ENCODE measurements at regions not wholly inside any gene's neighbourhood (a gene's known extent, or its start where the extent isn't known, plus 50 kb on each side); places are given as distances from the start of the nearest gene placed in this dataset.

DNA sequence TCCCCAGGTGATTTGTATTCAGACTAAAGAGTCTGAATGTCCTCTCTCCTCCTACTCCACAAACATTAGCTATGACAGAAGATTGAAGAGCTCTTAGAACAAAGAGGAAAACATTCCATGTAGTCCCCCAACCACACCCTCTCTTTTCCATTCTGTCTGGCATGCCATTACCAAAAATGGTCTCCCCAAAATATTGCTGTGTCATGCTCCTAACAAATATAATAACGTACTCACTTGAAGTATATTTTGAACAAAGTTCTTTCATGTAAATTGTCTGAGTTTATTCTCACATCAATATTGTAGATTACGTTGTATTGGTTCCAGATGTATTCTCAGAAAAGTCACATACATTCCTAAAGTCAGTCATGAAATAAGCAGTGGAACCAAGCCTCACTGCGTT is 467.3 kb upstream of the IRAK1BP1 start:
- FAIRE-seq (no peak), DNase-seq (ENCODE audit: insufficient read length, low spot score) (no peak)
- TF ChIP-seq, protein P1, sequence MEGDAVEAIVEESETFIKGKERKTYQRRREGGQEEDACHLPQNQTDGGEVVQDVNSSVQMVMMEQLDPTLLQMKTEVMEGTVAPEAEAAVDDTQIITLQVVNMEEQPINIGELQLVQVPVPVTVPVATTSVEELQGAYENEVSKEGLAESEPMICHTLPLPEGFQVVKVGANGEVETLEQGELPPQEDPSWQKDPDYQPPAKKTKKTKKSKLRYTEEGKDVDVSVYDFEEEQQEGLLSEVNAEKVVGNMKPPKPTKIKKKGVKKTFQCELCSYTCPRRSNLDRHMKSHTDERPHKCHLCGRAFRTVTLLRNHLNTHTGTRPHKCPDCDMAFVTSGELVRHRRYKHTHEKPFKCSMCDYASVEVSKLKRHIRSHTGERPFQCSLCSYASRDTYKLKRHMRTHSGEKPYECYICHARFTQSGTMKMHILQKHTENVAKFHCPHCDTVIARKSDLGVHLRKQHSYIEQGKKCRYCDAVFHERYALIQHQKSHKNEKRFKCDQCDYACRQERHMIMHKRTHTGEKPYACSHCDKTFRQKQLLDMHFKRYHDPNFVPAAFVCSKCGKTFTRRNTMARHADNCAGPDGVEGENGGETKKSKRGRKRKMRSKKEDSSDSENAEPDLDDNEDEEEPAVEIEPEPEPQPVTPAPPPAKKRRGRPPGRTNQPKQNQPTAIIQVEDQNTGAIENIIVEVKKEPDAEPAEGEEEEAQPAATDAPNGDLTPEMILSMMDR (IDR thresholded peaks at IDR 0.05; ENCODE audit: insufficient read depth, missing control alignments) = no peak

DNA sequence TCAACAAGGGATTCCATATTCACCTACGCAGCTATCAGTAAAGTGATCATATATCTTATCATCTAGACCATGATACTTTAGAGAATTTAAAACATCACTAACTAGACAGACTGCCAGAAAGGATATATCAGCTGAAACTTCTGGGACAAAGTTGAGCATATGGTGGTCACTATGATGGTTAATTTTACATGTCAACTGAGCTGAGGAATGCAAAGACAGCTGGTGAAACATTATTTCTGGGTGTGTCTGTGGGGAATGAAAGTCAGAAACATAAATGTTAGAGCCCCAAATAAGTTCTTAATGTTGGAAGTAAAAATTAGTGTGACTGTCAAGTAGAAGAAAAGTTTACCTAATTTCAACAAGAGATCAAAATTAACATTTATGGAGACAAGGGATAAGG is 440.0 kb upstream of the IRAK1BP1 start:
- FAIRE-seq (no peak), DNase-seq (ENCODE audit: insufficient read length, low spot score) (no peak)
- TF ChIP-seq, protein P1 (IDR thresholded peaks at IDR 0.05; ENCODE audit: insufficient read depth, missing control alignments) = no peak

DNA sequence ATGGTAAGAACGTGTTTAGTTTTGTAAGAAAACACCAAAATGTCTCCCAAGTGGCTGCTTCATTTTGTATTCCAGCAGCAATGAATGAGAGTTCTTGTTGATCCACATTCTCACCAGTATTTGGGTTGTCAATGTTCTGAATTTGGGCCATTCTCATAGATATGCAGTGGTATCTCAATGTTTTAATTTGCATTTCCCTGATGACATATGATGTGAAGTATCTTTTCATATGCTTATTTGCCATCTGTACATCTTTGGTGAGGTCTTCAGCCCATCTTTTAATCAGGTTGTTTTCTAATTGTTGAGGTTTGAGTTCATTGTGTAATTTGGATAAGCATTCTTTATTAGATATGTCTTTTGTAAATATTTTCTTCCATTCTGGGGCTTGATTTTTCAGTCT is 436.8 kb upstream of the IRAK1BP1 start:
- no peak for DNase-seq (ENCODE audit: insufficient read length, low spot score)
- TF ChIP-seq, protein P1 (IDR thresholded peaks at IDR 0.05; ENCODE audit: insufficient read depth, missing control alignments) = no peak
- FAIRE-seq = no peak

DNA sequence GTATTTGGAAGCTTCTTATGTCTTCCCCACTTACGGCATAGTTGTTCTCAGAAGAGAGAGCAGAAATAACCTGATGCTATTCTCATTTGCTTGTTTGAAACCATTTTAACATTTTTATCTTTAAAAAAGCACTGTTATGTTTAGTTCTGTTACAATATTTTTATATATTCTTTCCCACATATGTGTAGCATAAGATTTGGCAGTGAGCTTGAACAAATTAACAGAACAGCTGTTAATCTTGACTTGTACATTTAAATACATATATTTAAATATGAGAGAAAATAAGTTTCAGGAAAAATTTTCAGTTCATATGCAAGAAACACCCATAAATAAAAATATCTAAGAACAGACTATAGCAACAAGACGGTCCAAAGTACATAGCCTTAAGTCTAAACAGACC is 431.7 kb upstream of the IRAK1BP1 start:
- FAIRE-seq (no peak), DNase-seq (ENCODE audit: insufficient read length, low spot score) (no peak)
- TF ChIP-seq, protein P1 (IDR thresholded peaks at IDR 0.05; ENCODE audit: insufficient read depth, missing control alignments) = no peak

GRCh38 chr6:78436335-78436734 is 431.0 kb upstream of the IRAK1BP1 start:
- TF ChIP-seq, protein P1 (IDR thresholded peaks at IDR 0.05; ENCODE audit: insufficient read depth, missing control alignments) = peak; percentile 18
- DNase-seq (ENCODE audit: insufficient read length, low spot score) (no peak), FAIRE-seq (no peak)

- TF ChIP-seq, protein P1 (IDR thresholded peaks at IDR 0.05; ENCODE audit: insufficient read depth, missing control alignments) = no peak
- no peak for DNase-seq (ENCODE audit: insufficient read length, low spot score)
- no peak for FAIRE-seq
These were observed 429.2 kb upstream of the IRAK1BP1 start for GRCh38 chr6:78438135-78438534.

DNA sequence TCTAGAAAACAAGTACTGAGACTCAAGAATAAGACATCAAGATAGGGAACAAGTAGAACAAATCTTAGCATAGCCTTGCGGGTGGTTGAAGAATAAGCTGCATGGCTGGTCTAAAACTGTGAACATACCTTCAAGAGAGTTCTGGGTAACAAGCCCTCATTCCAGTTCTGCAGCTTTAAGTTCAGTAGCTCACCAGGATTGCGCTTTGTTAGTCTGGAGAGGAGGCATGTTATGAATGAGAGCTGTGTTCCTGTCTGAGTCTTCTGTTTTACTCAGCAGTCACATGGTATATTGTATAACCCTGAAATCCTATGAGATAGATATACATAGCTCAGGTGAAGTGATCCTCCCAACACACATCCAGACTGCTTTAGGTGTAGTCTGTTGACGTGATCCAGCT is 406.6 kb upstream of the IRAK1BP1 start:
- FAIRE-seq (no peak), DNase-seq (ENCODE audit: insufficient read length, low spot score) (no peak)
- TF ChIP-seq, protein P1 (IDR thresholded peaks at IDR 0.05; ENCODE audit: insufficient read depth, missing control alignments) = no peak
